ENCODE measurements at regions not wholly inside any gene's neighbourhood (a gene's known extent, or its start where the extent isn't known, plus 50 kb on each side); places are given as distances from the start of the nearest gene placed in this dataset.

DNA sequence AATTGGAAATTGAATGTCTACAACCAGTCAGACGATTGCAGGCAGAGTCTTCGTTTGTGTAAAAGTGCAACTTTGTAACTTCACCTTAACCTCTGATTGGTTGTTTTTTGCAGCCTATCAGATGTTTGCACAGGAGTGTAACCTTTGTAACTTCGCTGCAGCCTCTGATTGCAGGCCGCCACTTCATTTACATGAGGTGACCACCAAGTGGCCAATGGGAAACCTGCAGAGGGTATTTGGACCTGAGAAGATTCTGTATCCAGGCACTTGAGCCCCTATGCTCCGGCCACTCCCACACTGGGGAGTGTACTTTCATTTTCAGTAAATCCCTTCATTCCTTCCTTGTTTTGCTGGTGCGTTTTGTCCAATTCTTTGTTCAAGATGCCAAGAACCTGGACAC is 68.1 kb upstream of the PFN2 start:
- Mint-ChIP-seq H3K9me3 (ENCODE audit: low read depth) (peaks cover 22% of the 10 kb centered on the region), H3K36me3 (ENCODE audit: low read depth) (peaks cover 3% of the 10 kb centered on the region), H3K27me3 (ENCODE audit: low read depth) (no peaks in the 10 kb centered on the region), H3K4me3 (ENCODE audit: unreplicated experiment) (no peak overlapping the region), H3K27ac (ENCODE audit: unreplicated experiment) (no peak overlapping the region), H3K4me1 (ENCODE audit: low read depth) (peaks cover 23% of the 10 kb centered on the region)
- DNase-seq (ENCODE audit: low spot score): no peak
- TF ChIP-seq, protein P1, sequence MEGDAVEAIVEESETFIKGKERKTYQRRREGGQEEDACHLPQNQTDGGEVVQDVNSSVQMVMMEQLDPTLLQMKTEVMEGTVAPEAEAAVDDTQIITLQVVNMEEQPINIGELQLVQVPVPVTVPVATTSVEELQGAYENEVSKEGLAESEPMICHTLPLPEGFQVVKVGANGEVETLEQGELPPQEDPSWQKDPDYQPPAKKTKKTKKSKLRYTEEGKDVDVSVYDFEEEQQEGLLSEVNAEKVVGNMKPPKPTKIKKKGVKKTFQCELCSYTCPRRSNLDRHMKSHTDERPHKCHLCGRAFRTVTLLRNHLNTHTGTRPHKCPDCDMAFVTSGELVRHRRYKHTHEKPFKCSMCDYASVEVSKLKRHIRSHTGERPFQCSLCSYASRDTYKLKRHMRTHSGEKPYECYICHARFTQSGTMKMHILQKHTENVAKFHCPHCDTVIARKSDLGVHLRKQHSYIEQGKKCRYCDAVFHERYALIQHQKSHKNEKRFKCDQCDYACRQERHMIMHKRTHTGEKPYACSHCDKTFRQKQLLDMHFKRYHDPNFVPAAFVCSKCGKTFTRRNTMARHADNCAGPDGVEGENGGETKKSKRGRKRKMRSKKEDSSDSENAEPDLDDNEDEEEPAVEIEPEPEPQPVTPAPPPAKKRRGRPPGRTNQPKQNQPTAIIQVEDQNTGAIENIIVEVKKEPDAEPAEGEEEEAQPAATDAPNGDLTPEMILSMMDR (IDR thresholded peaks at IDR 0.05): no peak

DNA sequence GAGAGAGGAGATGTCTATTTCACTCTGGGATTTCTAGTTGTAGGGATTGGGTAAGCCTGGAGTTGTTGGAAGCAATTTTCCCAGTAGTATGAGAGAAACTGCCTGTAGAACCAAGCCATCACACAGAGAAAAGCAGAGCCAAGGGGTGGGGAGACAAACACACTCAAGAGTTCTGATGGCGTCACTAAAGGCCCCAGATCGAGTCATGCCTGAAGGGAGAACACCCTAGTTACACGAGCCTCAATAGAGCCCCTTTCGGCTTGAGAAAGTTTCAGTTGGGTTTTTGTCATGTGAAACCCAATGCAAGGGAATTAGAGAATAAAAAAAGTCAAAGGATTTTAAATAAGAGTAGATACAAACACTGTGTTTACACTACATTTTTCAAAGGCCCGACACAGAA is 66.1 kb upstream of the PFN2 start:
- TF ChIP-seq, protein P1 (IDR thresholded peaks at IDR 0.05): no peak
- H3K27me3 Mint-ChIP-seq (ENCODE audit: low read depth): no peaks in the 10 kb centered on the region
- DNase-seq (ENCODE audit: low spot score): no peak
- H3K4me3 Mint-ChIP-seq (ENCODE audit: unreplicated experiment): no peak overlapping the region
- peaks cover 23% of the 10 kb centered on the region for H3K4me1 Mint-ChIP-seq (ENCODE audit: low read depth)
- no peak overlapping the region for H3K27ac Mint-ChIP-seq (ENCODE audit: unreplicated experiment)
- H3K9me3 Mint-ChIP-seq (ENCODE audit: low read depth): peaks cover 14% of the 10 kb centered on the region
- H3K36me3 Mint-ChIP-seq (ENCODE audit: low read depth): peaks cover 3% of the 10 kb centered on the region

DNA sequence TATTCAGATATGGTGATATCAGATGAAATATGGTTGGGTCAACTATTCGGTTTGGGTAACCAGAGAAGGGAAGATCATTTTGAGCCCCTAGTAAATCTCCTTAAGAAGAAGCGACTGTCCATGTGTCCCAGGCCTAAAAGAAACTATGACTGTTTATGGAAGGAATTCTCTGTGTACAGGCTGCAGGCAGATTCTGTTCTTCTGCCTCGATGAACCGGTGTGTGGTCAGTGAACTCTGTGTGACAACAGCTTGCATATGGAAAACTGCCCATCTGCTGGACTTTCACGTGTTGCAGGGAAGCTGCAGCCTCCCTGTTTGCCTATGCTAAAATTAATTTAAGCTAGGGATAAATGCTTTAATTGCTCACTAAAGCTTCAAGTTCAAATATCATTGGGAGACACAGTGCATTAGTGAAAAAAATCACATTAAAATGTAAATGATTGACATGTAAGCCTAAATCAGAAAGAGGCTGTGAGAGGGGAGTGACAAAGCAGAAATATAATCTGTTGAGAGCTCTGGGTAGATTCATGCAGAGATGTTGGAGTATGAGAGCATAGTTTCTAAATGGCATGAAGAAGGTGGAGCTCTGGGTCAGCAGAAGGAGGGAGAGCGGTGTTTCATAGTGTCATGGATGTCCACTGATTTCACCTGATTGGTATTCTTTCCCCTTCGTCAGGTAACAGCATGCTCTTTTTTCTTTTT is 65.4 kb upstream of the PFN2 start:
- peak overlapping the region; percentile 57 for H3K27ac Mint-ChIP-seq (ENCODE audit: unreplicated experiment)
- H3K4me1 Mint-ChIP-seq (ENCODE audit: low read depth): peaks cover 23% of the 10 kb centered on the region
- peaks cover 8% of the 10 kb centered on the region for H3K9me3 Mint-ChIP-seq (ENCODE audit: low read depth)
- H3K4me3 Mint-ChIP-seq (ENCODE audit: unreplicated experiment): no peak overlapping the region
- H3K36me3 Mint-ChIP-seq (ENCODE audit: low read depth): no peaks in the 10 kb centered on the region
- no peaks in the 10 kb centered on the region for H3K27me3 Mint-ChIP-seq (ENCODE audit: low read depth)
- DNase-seq (ENCODE audit: low spot score): no peak
- TF ChIP-seq, protein P1 (IDR thresholded peaks at IDR 0.05): no peak

DNA sequence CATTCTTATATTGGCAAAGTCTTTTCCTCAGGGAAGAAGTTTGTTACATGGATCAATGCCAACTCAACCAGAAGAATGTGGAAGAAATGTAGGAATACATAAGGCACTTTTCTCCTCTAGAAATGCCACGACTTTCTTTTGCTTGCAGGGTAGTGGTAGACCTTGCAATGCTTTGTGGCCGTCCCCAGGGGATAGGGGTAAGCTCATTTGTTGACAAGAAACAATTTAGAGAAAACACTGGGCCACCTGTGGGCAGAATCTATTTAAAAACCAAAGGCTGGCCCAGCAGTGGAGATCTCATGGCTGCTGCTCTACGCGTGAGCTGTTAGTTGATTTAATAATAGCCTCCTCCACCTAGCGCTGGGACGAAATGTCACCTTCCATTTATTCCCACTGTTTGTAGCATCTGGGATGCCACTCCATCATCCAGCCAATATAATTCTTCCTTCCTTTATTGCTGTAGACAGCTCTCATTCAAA is 64.6 kb upstream of the PFN2 start:
- Mint-ChIP-seq H3K4me3 (ENCODE audit: unreplicated experiment) (no peak overlapping the region), H3K27me3 (ENCODE audit: low read depth) (no peaks in the 10 kb centered on the region), H3K27ac (ENCODE audit: unreplicated experiment) (no peak overlapping the region), H3K9me3 (ENCODE audit: low read depth) (peaks cover 1% of the 10 kb centered on the region), H3K4me1 (ENCODE audit: low read depth) (peaks cover 23% of the 10 kb centered on the region), H3K36me3 (ENCODE audit: low read depth) (no peaks in the 10 kb centered on the region)
- TF ChIP-seq, protein P1 (IDR thresholded peaks at IDR 0.05): no peak
- no peak for DNase-seq (ENCODE audit: low spot score)

DNA sequence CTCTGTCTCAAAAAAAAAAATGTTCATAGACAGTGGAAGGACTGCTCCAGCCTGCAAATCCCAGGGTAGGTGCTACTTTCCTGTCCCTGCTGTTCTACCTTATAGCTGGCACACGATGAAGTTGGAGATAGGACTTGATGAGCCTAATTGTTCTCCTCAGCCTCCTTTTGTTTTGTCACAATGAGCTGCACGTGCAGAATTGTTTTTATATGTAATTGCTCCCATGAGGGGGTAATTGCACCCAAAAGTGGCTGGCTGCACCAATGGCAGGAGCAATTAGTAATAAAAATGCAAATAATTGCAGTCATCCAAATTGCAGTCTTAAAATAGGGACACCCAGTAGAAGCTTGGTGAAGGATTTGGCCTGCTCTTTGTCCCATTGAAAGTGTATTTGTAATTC is 63.0 kb upstream of the PFN2 start:
- H3K4me1 Mint-ChIP-seq (ENCODE audit: low read depth): peaks cover 32% of the 10 kb centered on the region
- H3K27ac Mint-ChIP-seq (ENCODE audit: unreplicated experiment): no peak overlapping the region
- H3K27me3 Mint-ChIP-seq (ENCODE audit: low read depth): no peaks in the 10 kb centered on the region
- DNase-seq (ENCODE audit: low spot score): no peak
- H3K9me3 Mint-ChIP-seq (ENCODE audit: low read depth): no peaks in the 10 kb centered on the region
- H3K36me3 Mint-ChIP-seq (ENCODE audit: low read depth): no peaks in the 10 kb centered on the region
- H3K4me3 Mint-ChIP-seq (ENCODE audit: unreplicated experiment): no peak overlapping the region
- TF ChIP-seq, protein P1 (IDR thresholded peaks at IDR 0.05): no peak

Data from chondrocyte (in vitro differentiated cells).